Nephron (organoid): ENCODE measurements at regions not wholly inside any gene's neighbourhood (a gene's known extent, or its start where the extent isn't known, plus 50 kb on each side); places are given as distances from the start of the nearest gene placed in this dataset.
A peak's percentile ranks its signal among the peaks of the same experiment; 100 is the strongest.

ENCODE experiments used
- H3K27ac Mint-ChIP-seq, 3 experiments: 2 replicates each; pipeline ENCODE4 v1.8.0; 2020; ENCODE audit warnings: mixed read lengths in 3 of 3, mild to moderate bottlenecking in 2 of 3, moderate library complexity in 1 of 3
- H3K27me3 Mint-ChIP-seq: 2 replicates; pipeline ENCODE4 v1.8.0; 2021; ENCODE audit warnings: low read depth, mild to moderate bottlenecking, moderate library complexity, mixed read lengths
- H3K36me3 Mint-ChIP-seq: 2 replicates; pipeline ENCODE4 v1.8.0; 2020; ENCODE audit warnings: low read depth, mixed read lengths
- H3K4me1 Mint-ChIP-seq: 2 replicates; pipeline ENCODE4 v1.8.0; 2020; ENCODE audit warnings: mixed read lengths
- H3K4me3 Mint-ChIP-seq, 3 experiments: 2 replicates each; pipeline ENCODE4 v1.8.0; 2020; ENCODE audit warnings: mild to moderate bottlenecking in 3 of 3, mixed read lengths in 3 of 3, moderate library complexity in 2 of 3
- H3K9me3 Mint-ChIP-seq: 2 replicates; pipeline ENCODE4 v1.8.0; 2020; ENCODE audit warnings: mixed read lengths
- TF ChIP-seq, protein P1 (sequence below), 3 experiments: fragments of 200-600 bp; sonication (generic); IDR thresholded peaks; one replicate each; pipeline ENCODE4 v1.5.0; 2021; ENCODE audit warnings: antibody characterized with exemption in 3 of 3; ENCODE audit not compliant: unreplicated experiment in 3 of 3

DNA sequence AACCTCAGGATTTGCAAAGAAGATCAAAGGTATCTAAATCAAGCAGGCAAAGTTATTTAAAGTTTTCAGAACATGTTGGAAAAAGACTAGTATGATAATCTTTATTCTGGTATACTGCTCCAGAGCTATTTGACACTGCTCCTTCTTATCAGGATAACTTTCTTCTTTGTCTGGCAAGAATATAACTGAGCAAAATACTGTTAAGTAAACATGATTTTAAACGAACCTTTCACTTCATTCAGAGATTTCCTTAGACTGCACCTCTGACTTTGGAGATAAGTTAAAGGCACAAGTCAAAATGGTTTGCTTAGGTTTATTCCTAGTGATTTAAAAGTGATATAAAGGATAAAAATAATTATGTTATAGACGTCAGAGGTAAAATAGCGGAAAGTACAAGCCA lies 103.9 kb upstream of the CCDC190 start:
- Mint-ChIP-seq H3K27me3 (no peaks in the 10 kb centered on the region), H3K9me3 (peaks cover 8% of the 10 kb centered on the region), H3K27ac (no peak overlapping the region)

DNA sequence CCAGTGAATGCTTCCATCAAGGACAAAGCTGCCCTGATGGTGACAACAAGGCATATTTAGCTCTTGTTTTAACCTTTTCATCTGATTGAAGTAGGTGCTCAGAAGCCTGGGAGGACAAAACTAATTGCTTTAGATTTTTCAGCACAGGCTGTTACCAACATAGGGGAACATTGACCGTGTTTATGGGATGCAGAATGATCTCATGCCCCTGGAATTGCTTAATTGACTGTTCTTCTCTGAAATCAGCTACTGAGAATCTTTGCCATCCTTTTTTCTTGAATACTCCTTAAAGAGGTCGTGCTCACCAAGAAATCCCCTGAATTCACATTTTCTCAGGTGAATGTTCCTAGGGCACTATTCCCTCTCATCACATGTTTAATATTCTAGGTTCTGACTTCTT lies 95.9 kb upstream of the CCDC190 start:
- H3K36me3 Mint-ChIP-seq: no peaks in the 10 kb centered on the region
- H3K27ac Mint-ChIP-seq: no peak overlapping the region
- H3K4me1 Mint-ChIP-seq: peaks cover 8% of the 10 kb centered on the region
- no peak overlapping the region for H3K4me3 Mint-ChIP-seq
- H3K27me3 Mint-ChIP-seq: no peaks in the 10 kb centered on the region
- peaks cover 3% of the 10 kb centered on the region for H3K9me3 Mint-ChIP-seq
- TF ChIP-seq, protein P1, sequence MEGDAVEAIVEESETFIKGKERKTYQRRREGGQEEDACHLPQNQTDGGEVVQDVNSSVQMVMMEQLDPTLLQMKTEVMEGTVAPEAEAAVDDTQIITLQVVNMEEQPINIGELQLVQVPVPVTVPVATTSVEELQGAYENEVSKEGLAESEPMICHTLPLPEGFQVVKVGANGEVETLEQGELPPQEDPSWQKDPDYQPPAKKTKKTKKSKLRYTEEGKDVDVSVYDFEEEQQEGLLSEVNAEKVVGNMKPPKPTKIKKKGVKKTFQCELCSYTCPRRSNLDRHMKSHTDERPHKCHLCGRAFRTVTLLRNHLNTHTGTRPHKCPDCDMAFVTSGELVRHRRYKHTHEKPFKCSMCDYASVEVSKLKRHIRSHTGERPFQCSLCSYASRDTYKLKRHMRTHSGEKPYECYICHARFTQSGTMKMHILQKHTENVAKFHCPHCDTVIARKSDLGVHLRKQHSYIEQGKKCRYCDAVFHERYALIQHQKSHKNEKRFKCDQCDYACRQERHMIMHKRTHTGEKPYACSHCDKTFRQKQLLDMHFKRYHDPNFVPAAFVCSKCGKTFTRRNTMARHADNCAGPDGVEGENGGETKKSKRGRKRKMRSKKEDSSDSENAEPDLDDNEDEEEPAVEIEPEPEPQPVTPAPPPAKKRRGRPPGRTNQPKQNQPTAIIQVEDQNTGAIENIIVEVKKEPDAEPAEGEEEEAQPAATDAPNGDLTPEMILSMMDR (IDR thresholded peaks at IDR 0.05; ENCODE audit: unreplicated experiment in 3 of 3): no peak

More for the DNA sequence above, 103.9 kb upstream of the CCDC190 start:
- Mint-ChIP-seq H3K4me1 (no peaks in the 10 kb centered on the region), H3K36me3 (no peaks in the 10 kb centered on the region), H3K4me3 (no peak overlapping the region)
- TF ChIP-seq, protein P1 (IDR thresholded peaks at IDR 0.05; ENCODE audit: unreplicated experiment in 3 of 3): no peak

DNA sequence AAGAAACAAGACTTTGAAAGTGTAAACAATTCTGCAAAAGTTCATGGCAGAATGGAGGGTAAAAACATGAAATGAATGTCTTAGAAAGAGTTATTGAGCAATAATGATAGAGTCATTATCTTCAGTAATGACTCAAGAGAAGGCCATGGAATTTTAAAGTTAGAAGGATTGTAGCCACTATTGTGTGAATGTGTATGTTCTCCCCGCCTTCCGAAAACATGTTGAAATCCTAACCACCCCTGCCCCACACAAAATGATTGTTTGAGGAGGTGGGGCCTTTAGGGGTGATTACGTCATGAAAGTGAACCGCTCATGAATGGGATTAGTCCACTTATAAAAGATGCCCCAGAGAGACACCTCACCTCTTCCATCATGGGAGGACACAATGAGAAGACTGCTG lies 93.8 kb upstream of the CCDC190 start:
- Mint-ChIP-seq H3K4me1 (peaks cover 20% of the 10 kb centered on the region), H3K36me3 (no peaks in the 10 kb centered on the region)

DNA sequence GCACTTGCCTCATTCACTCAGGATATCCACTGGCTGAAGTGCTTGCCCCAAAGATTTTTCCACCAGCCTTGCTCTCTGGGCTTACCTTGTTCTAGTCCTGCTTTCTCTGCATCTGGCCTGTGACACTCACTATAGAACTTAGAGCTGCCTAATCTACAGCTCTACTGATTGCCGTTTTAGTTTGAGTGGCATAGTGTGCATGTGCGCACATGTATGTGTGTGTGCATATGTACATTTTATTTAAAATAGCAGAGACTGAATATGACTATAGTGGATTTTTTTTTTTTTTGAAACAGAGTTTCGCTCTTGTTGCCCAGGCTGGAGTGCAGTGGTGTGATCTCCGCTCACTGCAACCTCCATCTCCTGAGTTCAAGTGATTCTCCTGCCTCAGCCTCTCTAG lies 92.0 kb upstream of the CCDC190 start:
- TF ChIP-seq, protein P1 (IDR thresholded peaks at IDR 0.05; ENCODE audit: unreplicated experiment in 3 of 3): no peak
- no peaks in the 10 kb centered on the region for H3K27me3 Mint-ChIP-seq
- H3K4me1 Mint-ChIP-seq: peaks cover 20% of the 10 kb centered on the region
- no peaks in the 10 kb centered on the region for H3K36me3 Mint-ChIP-seq
- H3K9me3 Mint-ChIP-seq: no peaks in the 10 kb centered on the region
- no peak overlapping the region for H3K4me3 Mint-ChIP-seq
- no peak overlapping the region for H3K27ac Mint-ChIP-seq

More for the DNA sequence above, 93.8 kb upstream of the CCDC190 start:
- Mint-ChIP-seq H3K27me3 (no peaks in the 10 kb centered on the region), H3K4me3 (no peak overlapping the region), H3K9me3 (no peaks in the 10 kb centered on the region), H3K27ac (no peak overlapping the region)
- TF ChIP-seq, protein P1 (IDR thresholded peaks at IDR 0.05; ENCODE audit: unreplicated experiment in 3 of 3): no peak

DNA sequence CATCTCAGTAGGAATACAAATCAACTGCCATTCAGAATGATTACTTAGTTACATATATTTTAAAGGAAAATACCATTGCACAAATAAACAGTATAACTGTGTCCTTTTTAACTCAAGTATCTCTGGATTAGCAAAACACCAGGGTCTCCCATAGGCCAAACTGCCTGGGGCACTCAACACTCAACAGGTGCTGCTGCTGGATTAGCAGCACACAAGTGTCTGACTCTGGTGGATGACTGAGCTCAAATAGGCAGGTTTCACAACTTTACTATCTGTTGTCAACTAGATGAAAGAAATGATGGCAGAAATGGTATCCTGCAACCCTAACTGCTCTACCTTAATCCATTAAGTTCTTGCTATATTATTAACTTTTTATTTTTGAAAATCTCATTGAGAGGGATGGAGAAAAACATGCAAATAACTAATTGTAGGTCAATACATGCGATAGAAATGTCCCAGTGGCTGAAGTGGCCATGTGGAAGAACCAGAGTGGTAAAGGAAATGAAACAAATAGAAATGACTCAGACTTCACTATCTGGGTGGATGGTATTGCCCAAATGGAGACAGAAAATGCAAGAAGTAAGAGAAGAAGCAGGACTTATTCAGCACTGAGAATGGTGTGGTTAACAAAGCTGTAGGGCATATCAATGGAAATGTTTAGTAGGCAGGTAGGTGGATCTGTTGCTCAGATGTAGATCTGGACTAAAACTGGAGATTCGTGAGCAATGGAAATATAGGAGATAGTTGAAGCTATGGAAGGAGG lies 90.8 kb upstream of the CCDC190 start:
- no peaks in the 10 kb centered on the region for H3K9me3 Mint-ChIP-seq
- H3K36me3 Mint-ChIP-seq: no peaks in the 10 kb centered on the region
- TF ChIP-seq, protein P1 (IDR thresholded peaks at IDR 0.05; ENCODE audit: unreplicated experiment in 3 of 3): no peak
- peaks cover 30% of the 10 kb centered on the region for H3K4me1 Mint-ChIP-seq
- no peak overlapping the region for H3K4me3 Mint-ChIP-seq
- H3K27ac Mint-ChIP-seq: no peak overlapping the region
- H3K27me3 Mint-ChIP-seq: no peaks in the 10 kb centered on the region

DNA sequence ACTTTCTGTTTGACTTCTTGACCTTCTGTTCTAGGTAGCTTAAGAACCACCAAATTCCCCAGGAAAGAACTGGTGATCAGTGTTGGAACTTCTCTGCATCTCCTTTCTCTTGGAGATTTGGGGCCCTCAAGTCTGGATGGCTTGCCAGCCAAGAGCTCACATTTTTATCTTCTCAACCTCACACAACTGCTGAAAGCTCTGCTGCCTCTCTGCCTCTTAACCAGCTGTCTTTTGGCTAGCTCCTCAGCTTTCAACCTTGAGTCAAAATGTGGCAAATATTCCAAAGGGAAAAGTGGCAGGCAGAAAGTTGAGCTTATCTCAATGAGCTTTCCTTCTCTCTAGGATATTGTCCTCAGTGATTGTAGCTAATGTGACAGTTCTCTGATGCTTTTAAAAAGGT lies 89.2 kb upstream of the CCDC190 start:
- TF ChIP-seq, protein P1 (IDR thresholded peaks at IDR 0.05; ENCODE audit: unreplicated experiment in 3 of 3): no peak
- peak overlapping the region; percentile 39 to 75 (median 55) for H3K27ac Mint-ChIP-seq
- H3K4me3 Mint-ChIP-seq: no peak overlapping the region
- H3K4me1 Mint-ChIP-seq: peaks cover 33% of the 10 kb centered on the region
- no peaks in the 10 kb centered on the region for H3K36me3 Mint-ChIP-seq
- H3K9me3 Mint-ChIP-seq: no peaks in the 10 kb centered on the region
- H3K27me3 Mint-ChIP-seq: no peaks in the 10 kb centered on the region
